ENCODE measurements at regions not wholly inside any gene's neighbourhood (a gene's known extent, or its start where the extent isn't known, plus 50 kb on each side); places are given as distances from the start of the nearest gene placed in this dataset.

DNA sequence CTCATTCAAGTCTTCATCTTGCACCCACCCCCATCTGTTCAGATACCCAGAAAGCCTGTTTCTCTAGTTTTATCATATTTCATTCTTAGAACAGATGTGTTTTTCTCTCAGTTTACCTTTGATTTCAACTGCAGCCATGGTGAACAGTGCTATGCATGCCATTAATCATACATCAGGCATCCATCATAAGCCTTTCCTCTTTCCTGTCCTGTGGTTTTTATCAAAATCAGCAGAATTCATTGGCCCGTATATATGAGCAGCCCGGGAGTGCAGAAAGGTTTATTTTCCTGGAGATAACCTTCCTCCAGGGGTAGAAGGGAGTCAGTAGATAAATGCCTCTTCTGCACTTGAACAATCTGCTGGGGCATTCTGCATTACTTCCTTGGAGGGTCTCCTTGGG is 65.7 kb downstream of the IL21 start:
- intact Hi-C loops (cut with DNase I): no loop called here
- DNase-seq: no peak

DNA sequence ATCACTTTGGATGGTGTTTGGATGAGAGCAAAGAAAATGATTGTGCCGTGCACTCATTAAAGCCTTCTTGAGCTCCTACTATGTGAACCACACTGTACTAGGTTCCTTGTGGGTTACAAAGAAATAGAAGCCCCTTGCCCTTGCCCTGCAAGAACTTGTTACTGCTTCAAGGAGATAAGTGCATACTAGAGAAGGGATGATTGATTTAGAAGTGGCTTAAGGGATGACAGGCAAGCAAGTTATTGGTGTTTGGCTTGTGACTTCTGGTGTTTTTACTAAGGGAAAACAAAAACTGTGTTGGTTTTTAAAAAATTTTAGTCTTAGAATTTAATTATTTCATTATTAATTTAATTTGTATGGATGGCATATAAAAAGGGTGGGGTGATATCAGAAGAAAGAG is 67.4 kb downstream of the IL21 start:
- no peak for DNase-seq
- intact Hi-C loops (cut with DNase I): no loop called here

DNA sequence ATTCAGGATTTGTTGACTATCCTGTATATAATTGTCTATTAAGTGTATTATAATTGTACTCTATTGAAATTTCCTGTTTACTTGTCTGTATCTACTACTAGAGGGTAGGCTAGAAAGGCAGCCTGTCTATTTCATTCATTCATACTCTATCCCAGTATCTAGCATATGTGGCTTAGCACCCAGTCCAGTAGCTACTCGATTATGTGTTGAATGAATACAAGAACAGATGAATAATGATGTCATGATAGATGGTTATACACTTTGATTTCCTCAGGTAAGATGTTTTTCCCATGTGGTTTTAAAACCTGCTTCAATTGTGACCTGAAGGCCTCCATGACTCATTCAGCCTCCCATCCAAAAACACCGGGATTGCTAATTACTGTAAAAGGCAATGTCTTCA is 68.0 kb downstream of the IL21 start:
- intact Hi-C loops (cut with DNase I): no loop called here
- DNase-seq: no peak

DNA sequence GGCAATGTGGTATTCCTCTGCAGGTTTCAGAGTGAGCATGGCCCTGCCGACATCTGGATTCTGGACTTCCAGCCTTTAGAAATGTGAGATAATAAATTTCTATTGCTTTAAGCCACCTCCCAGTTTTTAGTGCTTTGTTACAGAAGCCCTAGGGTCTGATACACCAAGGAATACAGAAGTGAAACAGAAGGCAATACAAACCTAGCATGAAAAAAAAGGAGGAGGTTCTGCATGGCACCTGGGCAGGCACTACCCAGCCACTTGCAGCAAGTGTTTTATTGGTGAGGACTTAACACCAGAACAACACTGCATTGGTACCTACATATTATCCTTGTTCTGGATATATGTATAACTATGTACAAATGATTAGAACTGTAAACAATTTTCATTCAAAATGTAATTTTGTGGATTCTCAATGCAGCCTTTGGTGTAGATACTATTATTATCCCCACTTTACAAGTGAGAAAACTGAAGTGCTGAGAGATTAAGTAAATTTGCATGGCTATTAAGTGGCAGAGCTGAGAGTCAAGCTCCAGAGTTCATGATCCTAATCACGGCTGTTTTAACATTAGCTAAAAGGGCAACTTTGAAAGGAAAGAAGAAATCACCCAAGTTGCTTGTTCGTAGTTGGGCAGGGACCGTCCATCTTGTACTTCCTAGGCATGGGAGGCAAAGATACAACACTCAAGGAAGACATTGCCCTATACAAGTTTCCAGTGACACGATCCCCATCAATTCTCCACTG is 71.8 kb downstream of the IL21 start:
- no peak for DNase-seq
- intact Hi-C loops (cut with DNase I): no loop called here

DNA sequence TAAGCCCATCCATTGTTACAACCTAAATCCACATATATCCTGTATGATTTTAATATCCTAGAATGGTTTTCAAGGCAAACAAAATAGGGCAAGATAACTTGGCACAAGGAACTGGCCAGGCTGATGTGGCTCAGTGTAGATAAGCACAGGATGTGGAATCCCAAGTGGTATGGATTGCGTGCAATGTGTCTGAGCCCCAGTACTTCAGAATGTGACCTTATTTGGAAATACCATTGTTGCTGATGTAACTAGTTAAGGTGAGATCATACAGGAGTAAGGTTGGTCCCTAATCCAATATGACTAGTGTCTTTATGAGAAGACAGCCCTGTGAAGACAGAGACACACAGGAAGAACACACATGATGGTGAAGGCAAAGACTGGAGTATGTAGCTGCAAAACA is 72.4 kb downstream of the IL21 start:
- DNase-seq: no peak
- intact Hi-C loops (cut with DNase I): no loop called here

DNA sequence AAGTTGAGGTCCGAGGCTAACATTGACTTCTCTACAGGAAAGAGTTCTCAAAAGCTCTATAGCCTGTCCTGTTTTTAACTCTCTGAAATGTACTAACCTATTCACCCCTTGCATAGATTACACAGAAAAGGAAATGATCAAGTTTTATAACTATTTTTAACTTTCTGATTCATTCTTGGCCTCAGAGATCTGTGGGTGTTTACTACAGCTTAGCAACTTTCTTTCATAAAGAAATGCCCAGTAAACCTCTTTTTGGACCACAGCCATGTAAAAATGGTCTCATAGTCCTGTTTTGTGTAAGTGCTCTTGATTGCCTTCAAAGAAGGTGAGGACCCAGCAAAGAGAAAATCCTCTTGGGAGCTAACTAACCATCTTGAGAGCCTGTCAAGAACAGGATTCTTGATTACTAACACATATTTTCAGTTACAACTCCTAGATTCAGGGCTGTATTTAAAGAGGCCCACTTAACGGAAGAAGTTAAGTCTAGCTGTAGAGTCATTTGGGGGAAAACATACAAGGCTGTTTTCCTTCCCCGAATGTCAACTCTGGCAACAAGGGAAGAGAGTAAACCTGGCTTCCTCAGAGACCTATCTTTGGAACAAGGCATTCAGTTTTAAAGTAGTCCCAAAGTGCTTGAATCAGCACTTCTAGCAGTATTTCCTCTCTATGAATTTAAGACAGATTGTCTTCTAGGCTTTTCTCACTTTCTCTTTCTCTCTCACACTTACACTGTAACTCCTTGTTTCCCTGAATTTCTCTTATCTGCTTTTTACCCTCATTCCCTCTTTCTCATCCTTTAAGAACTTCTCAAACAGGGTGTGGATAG is 78.2 kb downstream of the IL21 start:
- no peak for DNase-seq
- intact Hi-C loops (cut with DNase I): no loop called here

DNA sequence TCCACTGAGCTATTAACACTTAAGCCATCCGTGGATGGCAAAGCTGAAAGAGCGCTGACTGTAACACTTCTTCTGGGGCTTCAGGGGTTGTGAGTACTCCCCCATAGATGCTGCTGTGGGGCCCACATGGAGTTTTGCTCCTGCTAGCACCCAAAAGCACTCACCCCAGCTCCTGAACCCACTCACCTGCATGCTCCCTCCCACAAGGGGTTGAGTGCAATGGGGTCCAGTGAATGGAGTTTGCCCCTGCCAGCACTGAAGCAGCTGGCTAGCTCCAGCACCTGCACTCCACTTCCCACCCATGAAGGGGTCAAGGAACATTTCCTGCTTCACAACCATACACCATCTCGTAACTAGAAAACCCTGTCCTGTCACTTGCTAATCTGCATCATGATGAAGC is 78.9 kb downstream of the IL21 start:
- intact Hi-C loops (cut with DNase I): no loop called here
- no peak for DNase-seq

DNA sequence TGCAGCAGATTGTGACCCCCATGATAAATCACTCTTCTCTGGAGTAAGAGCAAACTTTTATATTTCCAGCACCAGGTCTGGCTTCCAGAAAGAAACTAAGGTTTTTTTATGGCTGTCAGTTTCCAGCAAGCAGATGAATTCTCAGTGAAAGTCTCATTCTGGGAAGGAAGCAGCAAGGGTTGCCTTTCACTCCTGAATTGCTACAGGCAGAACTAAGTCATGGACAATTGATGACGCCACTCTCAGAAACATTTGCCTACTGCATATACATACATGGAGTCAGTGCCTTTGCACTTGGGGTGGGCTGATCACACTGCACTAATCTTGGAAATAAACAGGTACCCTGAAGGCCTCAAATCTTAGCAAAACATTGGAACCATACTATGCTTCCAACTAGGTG is 80.0 kb downstream of the IL21 start:
- DNase-seq: no peak
- intact Hi-C loops (cut with DNase I): no loop called here

DNA sequence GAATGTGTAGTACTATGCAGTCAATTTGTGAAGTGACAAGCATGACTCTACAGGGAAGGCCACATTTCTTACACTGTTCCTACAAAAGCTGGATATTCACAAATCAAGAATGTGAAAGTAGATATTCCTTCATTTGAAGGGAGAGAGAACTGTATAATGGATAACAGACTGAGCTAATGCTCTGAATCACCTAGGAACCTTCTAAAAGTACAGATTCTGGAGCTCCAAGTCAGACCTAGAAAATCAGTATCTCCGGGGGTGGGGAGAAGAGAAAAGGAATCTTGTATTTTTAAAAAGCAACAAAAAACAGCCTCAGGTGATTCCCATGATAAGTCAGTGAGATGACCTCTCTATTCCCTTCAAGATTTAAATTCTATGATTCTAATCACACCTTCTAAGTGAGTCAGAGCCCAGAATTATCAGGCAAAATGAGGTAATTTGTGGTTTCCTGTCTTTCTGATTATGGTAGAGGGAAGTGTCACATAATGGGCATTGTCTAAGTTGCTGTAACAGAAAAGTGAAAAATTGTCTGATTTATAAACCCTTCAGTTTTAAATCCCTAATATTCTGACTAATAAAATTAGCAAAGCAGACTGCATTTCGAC is 80.9 kb downstream of the IL21 start:
- intact Hi-C loops (cut with DNase I): no loop called here
- no peak for DNase-seq

DNA sequence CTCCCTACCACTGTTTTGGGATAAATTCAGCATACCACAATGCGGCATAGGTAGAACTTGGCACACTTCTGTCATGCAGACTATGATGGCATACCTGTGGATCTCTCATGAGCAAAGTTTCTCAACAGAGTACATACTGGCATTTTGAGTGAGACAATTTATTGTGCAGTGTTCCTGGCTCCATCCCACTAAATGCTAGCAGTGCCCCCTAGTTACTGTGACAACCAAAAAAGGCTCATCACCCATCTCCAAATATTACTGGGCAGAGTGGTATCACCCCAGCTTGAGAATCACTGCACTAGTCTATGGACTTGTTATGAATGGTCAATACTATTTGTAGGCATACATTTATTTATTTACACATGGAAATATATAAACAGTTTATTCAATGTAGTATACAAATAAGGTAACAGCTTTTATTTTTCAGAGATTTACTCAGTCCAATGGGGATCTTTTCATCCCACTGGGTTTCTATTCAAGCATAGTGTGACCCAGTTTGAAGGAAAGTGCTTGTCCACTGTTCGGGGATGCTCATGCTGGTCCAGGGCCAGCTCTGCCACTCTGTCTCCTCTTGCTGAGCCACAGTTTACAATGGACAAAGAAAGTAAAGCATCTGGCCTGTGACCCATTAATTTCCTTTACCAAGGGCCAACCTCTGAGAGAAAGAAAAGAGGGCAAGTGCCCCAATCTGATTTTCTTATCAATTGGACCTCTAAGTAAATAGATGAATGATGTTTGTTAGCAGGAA is 81.0 kb upstream of the IL2 start:
- peak in 30 of 42 donors; percentile 4 to 60 (median 30) for DNase-seq
- intact Hi-C loops (cut with DNase I): no loop called here

DNA sequence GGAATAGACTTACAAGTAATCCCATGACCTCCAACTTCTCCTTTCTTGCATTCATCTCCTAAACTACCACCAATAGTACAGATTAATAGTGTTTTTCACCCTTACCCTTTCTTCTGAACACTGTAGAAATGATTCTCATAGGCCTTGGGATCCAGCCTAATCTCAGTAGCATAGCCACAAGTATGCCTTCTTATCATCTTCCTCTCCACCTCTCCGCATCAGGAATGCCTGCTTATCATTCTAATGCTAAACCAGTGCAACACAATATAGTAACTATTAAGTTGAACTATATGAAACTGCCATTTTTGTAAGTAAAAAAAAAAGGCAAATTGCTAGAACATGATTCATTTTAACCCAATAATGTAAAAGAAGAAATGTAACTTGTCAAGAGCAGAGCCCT is 79.5 kb upstream of the IL2 start:
- no peak for DNase-seq
- intact Hi-C loops (cut with DNase I): no loop called here

DNA sequence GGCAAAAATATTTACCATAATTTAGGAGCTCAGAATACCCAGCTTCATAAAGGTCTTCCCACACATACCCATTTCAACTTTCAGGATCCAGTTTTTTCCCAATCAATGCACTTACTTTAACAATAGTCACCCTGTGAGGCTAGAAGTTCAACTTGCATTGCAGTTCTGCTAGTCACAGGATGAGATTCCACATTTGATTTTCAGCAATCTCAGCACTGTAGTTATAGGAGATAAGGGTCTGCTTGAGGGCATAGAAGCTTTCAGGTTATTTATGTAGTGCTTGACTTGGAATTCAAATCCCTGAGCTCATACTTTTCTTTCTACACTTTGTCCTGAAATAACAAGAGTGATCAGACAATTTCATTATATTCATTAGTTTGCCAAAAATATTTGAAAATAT is 78.3 kb upstream of the IL2 start:
- no peak for DNase-seq
- intact Hi-C loops (cut with DNase I): no loop called here

DNA sequence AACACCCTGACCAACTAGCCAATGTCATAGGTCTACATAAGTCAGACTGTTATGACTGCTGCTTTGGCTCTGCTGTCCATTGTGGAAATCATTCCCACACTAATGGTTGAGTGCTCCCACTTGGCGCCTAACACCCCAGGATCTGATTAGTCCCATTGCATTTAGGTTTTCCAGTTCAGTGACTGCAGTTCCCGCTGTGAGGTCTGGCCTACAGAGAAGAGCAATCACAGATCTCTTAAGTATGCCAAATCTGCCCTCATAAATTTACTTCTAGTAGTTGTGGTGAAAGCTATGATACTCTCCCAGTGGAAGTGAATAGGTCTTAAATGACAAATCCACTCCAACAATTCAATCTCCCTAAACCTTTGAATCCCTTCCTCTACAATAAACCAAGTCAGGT is 77.3 kb upstream of the IL2 start:
- intact Hi-C loops (cut with DNase I): no loop called here
- DNase-seq: no peak

DNA sequence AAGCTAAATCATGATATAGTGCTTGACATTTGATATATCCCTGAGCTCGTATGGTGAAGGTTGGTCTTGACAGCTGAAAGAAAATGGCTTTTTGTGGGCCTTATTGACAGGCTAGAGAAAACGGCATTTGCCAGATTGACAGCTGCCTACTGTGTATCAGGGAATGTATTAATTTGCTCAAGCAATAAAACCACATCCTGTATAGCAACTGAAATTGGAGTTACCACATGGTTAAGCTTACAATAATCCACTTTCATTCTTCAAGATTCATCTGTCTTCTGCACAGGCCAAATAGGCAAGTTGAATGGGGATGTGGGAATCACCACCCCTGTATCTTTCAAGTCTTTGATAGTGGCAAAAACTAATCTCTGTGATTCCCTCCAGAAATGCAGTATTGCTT is 76.2 kb upstream of the IL2 start:
- no peak for DNase-seq
- intact Hi-C loops (cut with DNase I): no loop called here

DNA sequence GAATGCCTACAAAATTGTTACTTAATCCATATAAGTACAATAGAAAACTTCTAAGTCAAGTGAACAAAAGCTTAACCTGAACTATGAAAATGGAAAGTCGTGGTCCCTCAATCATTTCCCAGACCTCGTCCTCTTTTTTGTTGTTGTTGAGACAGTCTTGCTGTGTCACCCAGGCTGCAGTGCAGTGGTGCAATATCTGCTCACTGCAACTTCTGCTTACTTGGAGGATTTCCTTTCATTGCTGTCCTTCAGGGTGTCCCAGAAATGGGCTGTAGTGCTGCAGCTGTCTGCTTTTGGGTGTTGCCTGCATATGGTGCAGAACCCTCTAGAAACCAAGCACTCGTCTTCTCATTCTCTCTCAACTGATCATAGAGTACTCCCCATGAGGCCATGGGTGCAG is 75.0 kb upstream of the IL2 start:
- intact Hi-C loops (cut with DNase I): no loop called here
- no peak for DNase-seq

DNA sequence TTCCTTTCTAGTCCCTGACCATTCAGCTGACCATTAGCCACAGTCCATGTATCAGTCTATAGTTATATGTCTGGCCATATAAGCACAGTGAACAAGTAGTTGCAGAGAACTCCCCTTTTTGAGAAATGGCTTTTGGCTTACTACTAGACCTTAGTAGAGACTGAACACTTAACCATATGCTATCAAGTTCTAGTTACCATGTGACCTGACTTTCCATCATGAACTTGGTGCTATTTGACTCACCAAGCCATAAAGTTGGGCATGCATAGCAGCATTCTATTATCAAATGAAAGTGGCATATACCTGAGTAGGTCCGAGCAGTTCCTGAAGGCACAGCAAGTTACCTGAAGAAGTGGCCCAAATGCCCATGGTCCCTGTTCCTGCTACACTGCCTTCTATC is 74.5 kb upstream of the IL2 start:
- intact Hi-C loops (cut with DNase I): no loop called here
- DNase-seq: no peak

DNA sequence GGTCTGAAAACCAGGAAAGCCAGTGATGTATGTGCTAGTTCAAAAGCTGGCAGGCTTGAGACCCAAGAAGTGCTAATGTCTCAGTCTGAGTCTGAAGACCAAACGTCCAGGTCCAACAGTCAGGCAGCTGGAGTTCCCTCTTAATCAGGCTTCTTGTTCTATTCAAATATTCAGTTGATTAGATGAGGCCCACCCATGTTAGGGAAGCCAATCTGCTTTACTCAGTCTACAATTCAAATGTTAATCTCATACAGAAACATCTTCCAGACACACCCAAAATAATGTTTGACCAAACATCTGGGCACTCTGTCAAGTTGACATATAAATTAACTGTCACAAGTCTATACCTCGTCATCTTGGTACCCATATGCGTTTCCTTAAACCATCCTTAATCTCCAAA is 72.4 kb upstream of the IL2 start:
- intact Hi-C loops (cut with DNase I): no loop called here
- DNase-seq: no peak

DNA sequence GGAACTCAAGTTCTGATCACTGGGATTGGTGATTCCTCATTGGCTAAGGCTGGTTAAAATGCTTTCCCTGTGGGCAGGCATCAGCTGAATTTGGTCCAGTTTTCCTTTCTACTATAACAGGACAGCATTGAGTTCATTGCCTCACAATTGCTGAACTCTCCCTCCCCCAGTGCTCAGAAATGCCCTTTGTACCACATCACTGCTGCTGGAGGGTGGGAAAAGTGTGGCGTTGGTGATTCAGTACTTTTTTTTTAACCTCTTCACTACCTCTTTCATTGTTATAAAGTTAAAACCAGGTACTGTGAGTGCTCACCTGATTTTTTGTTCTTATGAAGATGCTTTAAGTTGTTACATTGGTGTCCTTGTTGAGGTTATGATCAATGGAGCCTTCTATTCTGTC is 69.3 kb upstream of the IL2 start:
- intact Hi-C loops (cut with DNase I): no loop called here
- DNase-seq: no peak

DNA sequence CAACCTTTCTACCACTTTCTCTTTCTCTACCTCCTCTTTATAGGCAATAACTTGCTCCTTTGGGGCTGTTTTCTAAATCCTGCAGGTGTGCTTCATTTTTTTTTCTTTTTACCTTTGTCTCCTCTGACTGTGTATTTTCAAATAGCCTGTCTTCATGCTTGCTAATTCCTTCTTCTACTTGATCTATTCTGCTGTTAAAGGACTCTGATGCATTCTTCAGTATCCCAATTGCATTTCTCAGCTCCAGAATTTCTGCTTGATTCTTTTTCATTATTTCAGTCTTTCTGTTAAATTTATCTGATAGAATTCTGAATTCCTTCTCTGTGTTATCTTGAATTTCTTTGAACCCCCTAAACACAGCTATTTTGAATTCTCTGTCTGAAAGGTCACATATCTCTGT is 67.7 kb upstream of the IL2 start:
- DNase-seq: no peak
- intact Hi-C loops (cut with DNase I): no loop called here

DNA sequence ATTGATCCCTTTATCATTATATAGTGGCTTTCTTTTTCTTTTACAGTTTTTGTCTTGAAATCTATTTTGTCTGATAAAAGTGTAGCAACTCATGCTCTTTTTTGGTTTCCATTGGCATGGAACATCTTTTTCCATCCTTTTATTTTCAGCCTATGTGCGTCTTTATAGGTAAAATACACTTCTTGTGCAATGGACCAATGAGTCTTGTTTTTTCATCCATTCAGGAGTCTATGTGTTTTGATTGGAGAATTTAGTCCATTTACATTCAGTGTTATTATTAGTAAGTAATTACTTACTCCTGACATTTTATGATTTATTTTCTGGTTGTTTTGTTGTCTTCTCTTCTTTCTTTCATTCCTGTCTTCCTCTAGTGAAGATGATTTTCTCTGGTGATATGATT is 66.4 kb upstream of the IL2 start:
- intact Hi-C loops (cut with DNase I): no loop called here
- DNase-seq: no peak

Data from head of caudate nucleus (tissue), 42 donors.